HG02610 (cell line): ENCODE measurements at regions not wholly inside any gene's neighbourhood (a gene's known extent, or its start where the extent isn't known, plus 50 kb on each side); places are given as distances from the start of the nearest gene placed in this dataset.
"Not testable (repeated sequence)": the region's sequence is repeated elsewhere in the genome, so short reads cannot be mapped to it uniquely, and the experiment has no call there.

Experiments
- ATAC-seq: cut with Tn5 transposase; IDR thresholded peaks from one replicate; pipeline ENCODE4 v1.9.1; 2021; ENCODE audit warnings: mild to moderate bottlenecking, moderate library complexity; ENCODE audit not compliant: unreplicated experiment

GRCh38 chr17:71635187-71635586, 485.6 kb upstream of the SOX9 start:
- no peak for ATAC-seq

GRCh38 chr17:71636644-71637043, 484.2 kb upstream of the SOX9 start:
- ATAC-seq: no peak

- ATAC-seq: no peak
These were observed 482.2 kb upstream of the SOX9 start for GRCh38 chr17:71638668-71639067.

- no peak for ATAC-seq
These were observed 481.0 kb upstream of the SOX9 start for GRCh38 chr17:71639865-71640264.

- ATAC-seq: not testable (repeated sequence)
These were observed 473.9 kb upstream of the SOX9 start for GRCh38 chr17:71646890-71647289.

- not testable (repeated sequence) for ATAC-seq
These were observed 472.5 kb upstream of the SOX9 start for GRCh38 chr17:71648342-71648741.

- no peak for ATAC-seq
These were observed 470.9 kb upstream of the SOX9 start for GRCh38 chr17:71649941-71650350.

GRCh38 chr17:71655542-71655941, 465.3 kb upstream of the SOX9 start:
- no peak for ATAC-seq

- no peak for ATAC-seq
These were observed 463.6 kb upstream of the SOX9 start for GRCh38 chr17:71656964-71657858.

- no peak for ATAC-seq
These were observed 461.8 kb upstream of the SOX9 start for GRCh38 chr17:71658996-71659395.

GRCh38 chr17:71664861-71665260, 456.0 kb upstream of the SOX9 start:
- ATAC-seq: no peak

- no peak for ATAC-seq
These were observed 454.8 kb upstream of the SOX9 start for GRCh38 chr17:71666047-71666446.

- ATAC-seq: no peak
These were observed 453.2 kb upstream of the SOX9 start for GRCh38 chr17:71667661-71668060.

GRCh38 chr17:71668807-71669206, 452.0 kb upstream of the SOX9 start:
- no peak for ATAC-seq

GRCh38 chr17:71677439-71677838, 443.4 kb upstream of the SOX9 start:
- no peak for ATAC-seq

GRCh38 chr17:71679832-71680231, 441.0 kb upstream of the SOX9 start:
- no peak for ATAC-seq

- no peak for ATAC-seq
These were observed 439.2 kb upstream of the SOX9 start for GRCh38 chr17:71681427-71682173.

GRCh38 chr17:71682174-71682494, 438.7 kb upstream of the SOX9 start:
- ATAC-seq: no peak

GRCh38 chr17:71689782-71690181, 431.0 kb upstream of the SOX9 start:
- ATAC-seq: no peak

- no peak for ATAC-seq
These were observed 420.9 kb upstream of the SOX9 start for GRCh38 chr17:71699907-71700306.

- no peak for ATAC-seq
These were observed 417.1 kb upstream of the SOX9 start for GRCh38 chr17:71703701-71704100.

- no peak for ATAC-seq
These were observed 411.4 kb upstream of the SOX9 start for GRCh38 chr17:71709271-71709890.
